Gastroesophageal sphincter (tissue), 4 donors: ENCODE measurements at regions not wholly inside any gene's neighbourhood (a gene's known extent, or its start where the extent isn't known, plus 50 kb on each side); places are given as distances from the start of the nearest gene placed in this dataset.

Experiments
- ATAC-seq: fragments of 150-250 bp; one replicate; pipeline ENCODE4 v1.9.1; 2016; ENCODE audit warnings: mild to moderate bottlenecking, moderate library complexity
- H3K27ac ChIP-seq, 4 donors: fragments of 200-600 bp; sonication (generic) in 3 of 4; 1 replicate in 3 of 4; 2 replicates in 1 of 4; pipeline ENCODE4 v1.5.1; 2016 to 2019
- H3K27me3 ChIP-seq: fragments of 200-600 bp; sonication (generic); one replicate; pipeline ENCODE4 v1.5.1; 2019
- H3K36me3 ChIP-seq, 2 donors: fragments of 200-600 bp; sonication (generic); one replicate each; pipeline ENCODE4 v1.5.1; 2019; ENCODE audit warnings: control low read depth in 1 of 2
- H3K4me1 ChIP-seq, 3 donors: fragments of 200-600 bp; sonication (generic); 1 replicate in 2 of 3; 2 replicates in 1 of 3; pipeline ENCODE4 v1.5.1; 2016 to 2019; ENCODE audit warnings: control low read depth in 2 of 3
- H3K4me3 ChIP-seq, 2 donors: fragments of 200-600 bp; sonication (generic); one replicate each; pipeline ENCODE4 v1.5.1; 2019; ENCODE audit warnings: mild to moderate bottlenecking in 1 of 2, moderate library complexity in 1 of 2
- H3K9me3 ChIP-seq, 3 donors: fragments of 200-600 bp; sonication (generic); one replicate each; pipeline ENCODE4 v1.5.1; 2017 to 2019; ENCODE audit warnings: control low read depth in 2 of 3
- CTCF ChIP-seq, 4 experiments: fragments of 200-600 bp in 2 of 4; fragments of 450-650 bp in 2 of 4; sonication (generic) in 1 of 4; IDR thresholded peaks; one replicate each; pipeline ENCODE4 v1.5.1; 2017 to 2019; ENCODE audit warnings: antibody characterized with exemption in 4 of 4, mild to moderate bottlenecking in 2 of 4, moderate library complexity in 2 of 4
- EP300 ChIP-seq: sonication (generic); formaldehyde crosslinking; IDR thresholded peaks from one replicate; pipeline ENCODE4 v1.6.1; 2017; ENCODE audit warnings: antibody characterized with exemption, mild to moderate bottlenecking
- POLR2A ChIP-seq, 2 donors: fragments of 450-650 bp; IDR thresholded peaks; one replicate each; pipeline ENCODE4 v1.6.1; 2017; ENCODE audit warnings: antibody characterized with exemption in 2 of 2, mild to moderate bottlenecking in 2 of 2, moderate library complexity in 1 of 2
- POLR2AphosphoS5 ChIP-seq: sonication (generic); formaldehyde crosslinking; IDR thresholded peaks from one replicate; pipeline ENCODE4 v1.6.1; 2017; ENCODE audit warnings: antibody characterized with exemption
- WGBS, 2 donors: methylation state at CpG; one replicate each; pipeline ENCODE4 v1.1.5; 2018; ENCODE audit warnings: low coverage in 1 of 2; 5-methylcytosine and 5-hydroxymethylcytosine counted together

GRCh38 chr13:31878495-31878894 lies 139.2 kb downstream of the RXFP2 start:
- Histone ChIP-seq H3K4me3 (no peak overlapping the region), H3K4me1 (peaks cover 0 to 8% (median 4%) of the 10 kb centered on the region in 3 donors), H3K9me3 (no peaks in the 10 kb centered on the region), H3K27ac (no peak overlapping the region), H3K27me3 (no peaks in the 10 kb centered on the region), H3K36me3 (no peaks in the 10 kb centered on the region)
- WGBS, 2 donors: 95 to 100% methylated on average over 1 of the region's 1 CpG
- ATAC-seq: no peak
- TF ChIP-seq EP300 (no peak), POLR2A (IDR thresholded peaks at IDR 0.05) (no peak), CTCF (IDR thresholded peaks at IDR 0.05) (no peak), POLR2AphosphoS5 (no peak)

GRCh38 chr13:31878955-31879354 lies 139.6 kb downstream of the RXFP2 start:
- H3K9me3 ChIP-seq: no peaks in the 10 kb centered on the region
- H3K4me3 ChIP-seq: no peak overlapping the region
- no peak for TF ChIP-seq POLR2A (IDR thresholded peaks at IDR 0.05)
- no peak for TF ChIP-seq POLR2AphosphoS5
- no peak for TF ChIP-seq CTCF (IDR thresholded peaks at IDR 0.05)
- TF ChIP-seq EP300: no peak
- 58 to 67% methylated on average over 2 of the region's 2 CpGs for WGBS, 2 donors
- no peak for ATAC-seq
- H3K36me3 ChIP-seq: no peaks in the 10 kb centered on the region
- peaks cover 0 to 8% (median 4%) of the 10 kb centered on the region in 3 donors for H3K4me1 ChIP-seq
- H3K27me3 ChIP-seq: no peaks in the 10 kb centered on the region
- no peak overlapping the region for H3K27ac ChIP-seq

- Histone ChIP-seq H3K27me3 (no peaks in the 10 kb centered on the region), H3K9me3 (no peaks in the 10 kb centered on the region), H3K4me3 (no peak overlapping the region), H3K27ac (no peak overlapping the region), H3K36me3 (no peaks in the 10 kb centered on the region), H3K4me1 (peaks cover 0 to 14% (median 4%) of the 10 kb centered on the region in 3 donors)
- ATAC-seq: no peak
- whole genome bisulfite sequencing, 2 donors: 51 to 64% methylated on average over 3 of the region's 3 CpGs
- TF ChIP-seq EP300 (no peak), POLR2AphosphoS5 (no peak), CTCF (IDR thresholded peaks at IDR 0.05) (no peak), POLR2A (IDR thresholded peaks at IDR 0.05) (no peak)
These were observed 141.6 kb downstream of the RXFP2 start for GRCh38 chr13:31880851-31881494.

GRCh38 chr13:31881495-31881882 lies 142.2 kb downstream of the RXFP2 start:
- no peak for ATAC-seq
- WGBS, 2 donors: 82 to 100% methylated on average over 3 of the region's 3 CpGs

More at GRCh38 chr13:31881495-31881882, 142.2 kb downstream of the RXFP2 start:
- TF ChIP-seq EP300 (no peak), CTCF (IDR thresholded peaks at IDR 0.05) (no peak), POLR2A (IDR thresholded peaks at IDR 0.05) (no peak), POLR2AphosphoS5 (no peak)
- H3K9me3 ChIP-seq: no peaks in the 10 kb centered on the region
- no peaks in the 10 kb centered on the region for H3K27me3 ChIP-seq
- no peak overlapping the region for H3K27ac ChIP-seq
- no peak overlapping the region for H3K4me3 ChIP-seq
- no peaks in the 10 kb centered on the region for H3K36me3 ChIP-seq
- H3K4me1 ChIP-seq: peaks cover 0 to 18% (median 4%) of the 10 kb centered on the region in 3 donors
